H1 (cell line): ENCODE measurements at regions not wholly inside any gene's neighbourhood (a gene's known extent, or its start where the extent isn't known, plus 50 kb on each side); places are given as distances from the start of the nearest gene placed in this dataset.

Experiments used
- CTCF ChIP-seq, 3 experiments: IDR thresholded peaks; 1 replicate in 2 of 3; 2 replicates in 1 of 3; pipeline versions ENCODE4 v1.5.1 to v1.6.1; 2011; ENCODE audit warnings: low read length in 3 of 3, mild to moderate bottlenecking in 3 of 3, inconsistent platforms in 2 of 3, low read depth in 1 of 3, moderate library complexity in 1 of 3; ENCODE audit not compliant: insufficient read depth in 1 of 3; ENCODE audit errors: control extremely low read depth in 1 of 3
- EP300 ChIP-seq, 2 experiments: IDR thresholded peaks; 1 replicate in 1 of 2; 2 replicates in 1 of 2; pipeline ENCODE4 v1.6.1; 2011 to 2012; ENCODE audit warnings: low read depth in 2 of 2, low read length in 2 of 2, mild to moderate bottlenecking in 2 of 2, borderline replicate concordance in 1 of 2, inconsistent platforms in 1 of 2, moderate library complexity in 1 of 2
- PHF8 ChIP-seq: fragments of 200-600 bp; sonication (generic); conservative IDR thresholded peaks from 2 replicates; pipeline ENCODE4 v1.7.1; 2012; ENCODE audit warnings: low read depth, mild to moderate bottlenecking, inconsistent platforms, low read length, moderate library complexity
- RAD21 ChIP-seq, 2 experiments: IDR thresholded peaks in 1 of 2; conservative IDR thresholded peaks in 1 of 2; 2 replicates each; pipeline ENCODE4 v1.6.1; 2011; ENCODE audit warnings: low read depth in 2 of 2, low read length in 2 of 2, improper control_type of control experiment in 1 of 2, inconsistent platforms in 1 of 2, mild to moderate bottlenecking in 1 of 2, moderate library complexity in 1 of 2

- TF ChIP-seq CTCF (IDR thresholded peaks at IDR 0.05; ENCODE audit: control extremely low read depth in 1 of 3, insufficient read depth in 1 of 3, low read depth in 1 of 3, low read length in 3 of 3) (no peak), PHF8 (no peak), RAD21 (IDR thresholded peaks at IDR 0.05 in 1 of 2, conservative IDR thresholded peaks at IDR 0.05 in 1 of 2; ENCODE audit: low read depth in 2 of 2, low read length in 2 of 2) (no peak), EP300 (IDR thresholded peaks at IDR 0.05; ENCODE audit: borderline replicate concordance in 1 of 2, low read depth in 2 of 2, low read length in 2 of 2) (no peak)
Measured at GRCh38 chr12:77572371-77572770, 258.3 kb upstream of the NAV3 start.
